HAP-1 (cell line): ENCODE measurements at regions not wholly inside any gene's neighbourhood (a gene's known extent, or its start where the extent isn't known, plus 50 kb on each side); places are given as distances from the start of the nearest gene placed in this dataset.

Source experiments
- DNase-seq, 2 experiments: peaks; one replicate each; pipeline ENCODE4 v3.0.0-alpha.2; 2016 to 2020; ENCODE audit warnings: low spot score in 2 of 2
- H3K27me3 ChIP-seq: fragments of 250-450 bp; sonication (Bioruptor Pico); 2 replicates; pipeline ENCODE4 v1.5.1; 2020; ENCODE audit warnings: low read depth, mild to moderate bottlenecking, moderate library complexity
- H3K36me3 ChIP-seq: fragments of 250-450 bp; sonication (Bioruptor Pico); replicated peaks from 2 replicates; pipeline ENCODE4 v1.5.1; 2020; ENCODE audit warnings: mild to moderate bottlenecking
- H3K4me1 ChIP-seq: fragments of 250-450 bp; sonication (Bioruptor Pico); 2 replicates; pipeline ENCODE4 v1.5.1; 2020; ENCODE audit warnings: mild to moderate bottlenecking
- H3K4me3 ChIP-seq: fragments of 250-450 bp; sonication (Bioruptor Pico); 2 replicates; pipeline ENCODE4 v1.5.1; 2020; ENCODE audit warnings: mild to moderate bottlenecking, moderate library complexity
- H3K9me3 ChIP-seq: fragments of 250-450 bp; sonication (Bioruptor Pico); 2 replicates; pipeline ENCODE4 v1.5.1; 2020; ENCODE audit warnings: mild to moderate bottlenecking, moderate library complexity
- in situ Hi-C: fragments of 300-500 bp; cut with MboI; formaldehyde crosslinking; loops from 3 replicates; pipeline ENCODE4 v1.14.3; 2020; ENCODE audit warnings: low sequenced_read_pairs, inconsistent platforms, mixed read lengths

DNA sequence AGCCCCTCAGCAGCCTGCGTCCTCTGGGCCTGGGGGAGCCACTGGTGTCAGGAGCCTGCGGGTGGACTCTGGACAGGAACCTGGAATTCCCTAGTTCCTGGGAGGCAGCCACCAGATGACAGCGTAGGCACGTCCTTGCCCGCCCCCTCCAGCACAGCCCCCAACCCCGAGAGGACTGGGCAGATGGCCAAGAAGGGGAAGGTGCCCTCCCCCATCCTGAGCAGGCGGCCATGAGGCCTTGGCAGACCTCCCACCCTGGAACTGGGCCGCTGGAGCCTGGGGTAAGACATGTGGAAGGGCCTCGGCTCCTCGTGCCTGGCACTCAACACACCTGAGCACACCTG is 60.4 kb upstream of the FBRSL1 start:
- H3K4me3 ChIP-seq: no peak overlapping the region
- no peaks in the 10 kb centered on the region for H3K36me3 ChIP-seq
- DNase-seq: no peak
- no peaks in the 10 kb centered on the region for H3K9me3 ChIP-seq
- in situ Hi-C loops: no loop called here
- no peaks in the 10 kb centered on the region for H3K4me1 ChIP-seq
- peaks cover 4% of the 10 kb centered on the region for H3K27me3 ChIP-seq

DNA sequence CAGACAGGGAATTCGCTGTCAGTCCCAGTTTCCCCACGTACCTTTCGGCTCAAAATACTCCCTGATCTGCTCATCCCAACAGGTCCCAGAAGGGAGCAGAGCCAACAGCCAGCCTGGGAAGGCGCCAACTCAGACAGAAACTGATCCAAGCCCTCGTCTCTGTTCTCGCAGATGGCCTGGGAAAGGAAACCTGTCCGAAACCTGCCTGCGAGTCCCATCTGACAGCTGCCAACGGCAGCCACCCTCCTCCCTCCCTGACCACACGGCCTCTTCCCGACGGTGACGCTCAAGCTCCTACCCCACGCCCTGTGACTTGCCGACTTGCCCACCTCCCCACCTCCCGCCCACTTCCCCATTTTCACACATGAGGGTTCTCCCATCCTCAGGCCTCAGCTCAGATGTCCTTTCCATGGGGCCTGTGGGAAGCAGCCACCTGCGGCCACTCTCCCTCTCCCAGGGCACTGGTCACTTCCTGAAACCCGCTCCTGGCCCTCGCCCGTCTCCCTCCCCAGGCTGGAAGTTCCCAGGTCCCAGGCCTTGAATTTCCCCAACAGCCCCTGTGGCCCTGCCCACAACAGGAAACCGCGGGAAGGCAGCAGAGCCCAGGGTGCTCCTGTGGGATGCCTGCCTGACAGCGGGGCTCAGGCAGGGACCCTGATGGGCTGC is 60.9 kb upstream of the FBRSL1 start:
- in situ Hi-C loops: no loop called here
- H3K36me3 ChIP-seq: no peaks in the 10 kb centered on the region
- no peak for DNase-seq
- H3K4me3 ChIP-seq: no peak overlapping the region
- H3K4me1 ChIP-seq: no peaks in the 10 kb centered on the region
- no peaks in the 10 kb centered on the region for H3K27me3 ChIP-seq
- no peaks in the 10 kb centered on the region for H3K9me3 ChIP-seq

DNA sequence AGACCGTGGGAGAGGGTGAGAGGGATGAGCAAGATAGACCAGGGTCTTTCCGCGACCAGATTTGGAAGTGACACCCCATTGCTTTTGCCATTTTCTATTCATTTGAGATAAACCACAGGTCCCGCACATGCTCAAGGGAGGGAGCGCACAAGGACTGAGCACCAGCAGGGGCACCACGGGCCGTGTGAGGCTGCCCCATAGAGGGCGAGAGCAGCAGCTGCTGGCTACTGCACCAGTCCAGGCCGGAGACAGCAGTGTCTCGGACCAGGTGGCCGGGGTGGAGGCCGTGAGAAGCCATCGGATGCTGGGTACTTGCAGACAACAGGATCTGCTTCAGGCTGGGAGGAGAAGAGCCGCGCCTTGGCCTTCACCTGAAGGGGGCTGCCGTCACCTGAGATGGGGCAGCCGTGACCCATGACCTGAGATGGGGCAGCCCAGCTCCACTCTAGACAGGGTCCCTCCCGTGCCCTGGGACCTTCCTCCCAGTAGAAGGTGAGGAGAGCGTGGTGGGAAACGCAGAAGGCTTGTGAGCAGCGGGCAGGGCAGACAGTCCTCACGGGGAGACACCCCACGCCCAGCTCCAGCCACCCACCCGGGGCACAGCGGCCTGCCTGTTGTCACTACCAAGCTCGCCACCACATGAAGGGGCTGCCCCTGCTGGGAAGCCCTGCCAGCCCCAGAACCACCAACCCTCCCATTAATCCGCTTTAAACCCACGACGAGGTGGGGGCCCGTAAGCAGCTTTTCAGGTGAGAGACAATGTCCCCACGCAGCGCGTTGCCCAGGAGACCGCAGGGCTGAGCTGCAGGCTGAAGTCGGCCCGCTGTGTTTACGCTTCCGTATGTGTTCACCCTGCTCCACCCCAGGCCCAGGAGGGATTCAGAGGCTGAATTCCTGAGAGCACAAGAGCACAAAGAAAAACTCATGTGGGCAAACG is 61.7 kb upstream of the FBRSL1 start:
- H3K27me3 ChIP-seq: no peaks in the 10 kb centered on the region
- in situ Hi-C loops: no loop called here
- no peak for DNase-seq
- no peak overlapping the region for H3K4me3 ChIP-seq
- H3K4me1 ChIP-seq: no peaks in the 10 kb centered on the region
- H3K9me3 ChIP-seq: no peaks in the 10 kb centered on the region
- H3K36me3 ChIP-seq: no peaks in the 10 kb centered on the region

DNA sequence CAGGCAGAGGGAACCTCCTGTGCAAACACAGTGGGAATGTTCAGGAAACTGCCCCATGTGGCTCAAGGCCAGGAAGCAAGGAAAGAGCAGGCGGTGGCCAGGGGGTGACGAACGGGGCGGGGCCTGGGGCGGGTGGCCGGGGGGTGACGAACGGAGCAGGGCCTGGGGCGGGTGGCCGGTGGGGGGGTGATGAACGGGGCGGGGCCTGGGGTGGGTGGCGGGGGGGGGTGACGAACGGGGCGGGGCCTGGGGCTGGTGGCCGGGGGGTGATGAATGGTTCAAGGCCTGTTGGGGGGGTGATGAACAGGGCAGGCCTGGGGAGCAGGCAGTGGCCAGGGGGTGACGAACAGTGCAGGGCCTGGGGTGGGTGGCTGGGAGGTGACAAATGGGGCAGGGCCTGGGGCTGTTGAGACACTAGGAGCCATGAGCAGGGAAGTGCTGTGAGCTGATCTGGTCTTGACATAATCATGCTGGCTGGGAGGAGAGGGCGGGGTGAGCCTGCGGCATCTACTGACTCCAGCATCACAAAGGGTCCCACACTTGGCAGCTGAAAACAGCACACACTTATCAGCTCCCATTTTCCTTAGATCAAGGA is 62.7 kb upstream of the FBRSL1 start:
- Histone ChIP-seq H3K4me3 (no peak overlapping the region), H3K4me1 (no peaks in the 10 kb centered on the region), H3K36me3 (no peaks in the 10 kb centered on the region), H3K9me3 (no peaks in the 10 kb centered on the region), H3K27me3 (no peaks in the 10 kb centered on the region; the same call in 1 of the 2 replicates)
- no peak for DNase-seq
- in situ Hi-C loops: no loop called here

DNA sequence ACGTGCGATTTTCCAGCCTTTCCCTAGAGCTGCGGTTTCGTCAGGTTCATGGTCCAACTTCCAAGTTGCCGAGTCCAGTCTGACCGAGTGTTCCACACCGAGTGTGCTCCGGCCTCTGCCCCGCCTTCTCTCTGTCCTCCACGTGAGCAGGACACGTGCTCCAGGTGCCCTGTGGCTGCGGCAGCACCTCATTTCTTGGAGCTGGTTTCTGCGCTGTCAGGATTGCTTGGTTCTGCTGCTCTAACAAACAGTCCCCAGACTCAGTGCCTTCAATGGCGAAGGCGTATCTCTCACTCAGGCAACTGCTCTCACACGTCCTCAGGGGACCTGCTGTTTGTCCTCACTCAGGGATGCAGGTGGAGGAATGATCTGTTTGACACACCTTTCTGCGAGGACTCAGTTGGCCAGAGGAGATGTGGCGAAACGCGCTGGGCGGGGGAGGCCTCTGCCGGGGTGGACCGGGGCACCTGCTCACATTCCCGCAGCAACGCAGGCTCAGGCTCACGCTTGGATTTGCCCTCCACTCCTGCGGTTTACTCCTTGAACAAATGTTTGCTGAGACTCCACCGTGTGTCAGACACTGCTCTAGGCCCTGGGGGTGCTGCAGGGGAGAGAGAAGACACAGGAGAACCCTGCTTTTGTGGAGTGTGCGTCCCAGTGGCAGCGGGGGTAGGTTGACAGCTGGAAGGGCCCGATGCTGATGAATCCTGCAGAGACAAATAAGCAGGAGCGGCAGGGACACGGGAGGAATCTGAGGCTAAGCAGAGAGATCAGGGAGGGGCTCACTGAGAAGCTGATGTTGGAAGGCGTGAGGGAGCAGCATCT is 63.4 kb upstream of the FBRSL1 start:
- H3K27me3 ChIP-seq: no peaks in the 10 kb centered on the region; the same call in 1 of the 2 replicates
- in situ Hi-C loops: no loop called here
- DNase-seq: no peak
- no peaks in the 10 kb centered on the region for H3K4me1 ChIP-seq
- H3K4me3 ChIP-seq: no peak overlapping the region
- no peaks in the 10 kb centered on the region for H3K36me3 ChIP-seq
- no peaks in the 10 kb centered on the region for H3K9me3 ChIP-seq

DNA sequence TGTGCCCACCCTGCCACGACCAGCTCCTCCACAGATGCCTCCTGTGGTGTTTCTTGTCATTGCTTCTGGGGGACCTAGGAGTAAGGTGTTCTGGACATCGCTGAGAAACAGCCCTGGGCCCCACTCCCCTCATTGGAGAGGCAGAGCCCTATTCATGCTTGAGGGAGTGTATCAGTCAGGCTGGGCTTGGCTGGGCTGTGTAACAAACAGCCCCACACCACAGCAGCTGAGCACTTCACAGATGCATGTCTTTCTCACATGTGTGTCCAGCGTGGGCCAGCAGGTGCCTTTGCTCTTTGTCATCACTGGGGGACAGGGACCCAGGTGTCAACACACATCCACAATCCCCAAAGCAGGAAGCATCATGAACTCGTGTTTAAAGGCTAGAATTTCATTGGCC is 65.1 kb upstream of the FBRSL1 start:
- DNase-seq: no peak
- Histone ChIP-seq H3K4me3 (no peak overlapping the region), H3K27me3 (no peaks in the 10 kb centered on the region; the same call in 1 of the 2 replicates), H3K4me1 (no peaks in the 10 kb centered on the region), H3K9me3 (no peaks in the 10 kb centered on the region), H3K36me3 (no peaks in the 10 kb centered on the region)
- in situ Hi-C loops: no loop called here

DNA sequence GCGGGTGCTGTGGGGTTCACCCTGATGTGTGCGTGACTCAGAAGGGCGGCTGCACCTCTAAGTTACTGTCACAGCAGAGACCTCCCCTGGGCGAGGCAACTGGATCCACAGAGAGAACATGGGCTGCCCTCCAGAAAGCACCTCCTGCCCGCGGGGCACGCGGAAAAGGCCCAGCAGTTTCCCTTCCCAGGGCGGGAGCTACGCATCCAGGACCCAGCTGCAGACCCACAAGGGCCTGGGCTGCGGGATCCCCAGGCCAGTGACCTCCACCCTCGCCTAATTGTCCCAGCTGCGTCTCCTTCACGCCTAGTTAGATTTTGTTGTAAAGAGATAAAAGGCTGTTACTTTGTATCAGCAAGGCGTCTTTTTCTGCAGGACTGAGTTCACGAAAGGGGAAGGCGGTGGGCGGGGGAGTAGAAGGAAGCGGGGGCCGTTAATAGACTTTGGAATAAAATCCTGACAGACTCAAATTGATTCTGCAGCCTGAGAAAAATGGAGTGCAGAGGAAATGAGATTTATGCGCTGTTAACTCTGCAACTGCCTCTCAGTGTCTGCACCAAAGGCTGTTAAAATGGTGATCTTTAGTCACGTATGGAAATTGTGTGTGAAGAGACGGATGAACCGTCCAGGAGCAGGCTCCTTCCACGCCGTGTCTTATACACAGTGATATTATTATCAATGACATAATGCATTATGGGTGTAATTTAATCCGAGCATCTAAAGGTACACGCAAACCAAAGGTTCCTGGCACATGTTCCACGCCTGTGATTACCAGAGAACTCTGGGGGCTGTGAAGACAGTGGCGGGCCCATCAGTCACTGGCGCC is 65.9 kb upstream of the FBRSL1 start:
- Histone ChIP-seq H3K36me3 (no peaks in the 10 kb centered on the region), H3K4me3 (no peak overlapping the region), H3K27me3 (peaks cover under 1% of the 10 kb centered on the region), H3K9me3 (no peaks in the 10 kb centered on the region), H3K4me1 (no peaks in the 10 kb centered on the region)
- DNase-seq: no peak
- in situ Hi-C loops: no loop called here

DNA sequence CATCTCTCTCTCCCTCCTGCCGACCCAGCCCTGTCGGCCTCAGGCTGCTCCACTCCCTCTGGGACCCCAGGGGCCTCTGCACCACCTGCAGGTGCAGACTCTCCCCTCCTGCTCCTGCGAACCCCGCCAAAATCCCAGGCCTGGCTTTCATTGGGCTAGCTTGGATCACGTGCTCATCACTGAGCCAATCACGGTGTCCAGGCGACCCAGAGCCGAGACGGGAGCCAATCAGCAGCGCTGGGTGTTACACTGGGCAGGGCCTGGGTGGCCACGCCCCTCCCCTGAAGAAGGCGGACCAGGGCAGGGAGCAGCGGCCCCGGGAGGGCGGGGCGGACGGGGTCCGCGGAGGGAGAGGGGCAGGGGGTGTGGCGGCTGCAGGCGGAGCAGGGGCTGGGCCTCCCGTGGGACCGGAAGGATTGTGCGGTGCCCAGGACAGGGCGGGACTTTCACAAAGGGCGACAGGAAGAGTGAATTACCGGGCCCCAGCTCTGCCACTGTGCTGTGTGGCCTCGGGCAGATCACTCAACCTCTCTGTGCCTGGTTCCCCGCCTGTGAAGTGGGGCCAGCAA is 66.6 kb upstream of the FBRSL1 start:
- Histone ChIP-seq H3K9me3 (no peaks in the 10 kb centered on the region), H3K27me3 (peaks cover 5% of the 10 kb centered on the region), H3K4me3 (no peak overlapping the region), H3K4me1 (no peaks in the 10 kb centered on the region), H3K36me3 (no peaks in the 10 kb centered on the region)
- in situ Hi-C loops: no loop called here
- peak in 1 of 2 experiments; percentile 55 for DNase-seq

DNA sequence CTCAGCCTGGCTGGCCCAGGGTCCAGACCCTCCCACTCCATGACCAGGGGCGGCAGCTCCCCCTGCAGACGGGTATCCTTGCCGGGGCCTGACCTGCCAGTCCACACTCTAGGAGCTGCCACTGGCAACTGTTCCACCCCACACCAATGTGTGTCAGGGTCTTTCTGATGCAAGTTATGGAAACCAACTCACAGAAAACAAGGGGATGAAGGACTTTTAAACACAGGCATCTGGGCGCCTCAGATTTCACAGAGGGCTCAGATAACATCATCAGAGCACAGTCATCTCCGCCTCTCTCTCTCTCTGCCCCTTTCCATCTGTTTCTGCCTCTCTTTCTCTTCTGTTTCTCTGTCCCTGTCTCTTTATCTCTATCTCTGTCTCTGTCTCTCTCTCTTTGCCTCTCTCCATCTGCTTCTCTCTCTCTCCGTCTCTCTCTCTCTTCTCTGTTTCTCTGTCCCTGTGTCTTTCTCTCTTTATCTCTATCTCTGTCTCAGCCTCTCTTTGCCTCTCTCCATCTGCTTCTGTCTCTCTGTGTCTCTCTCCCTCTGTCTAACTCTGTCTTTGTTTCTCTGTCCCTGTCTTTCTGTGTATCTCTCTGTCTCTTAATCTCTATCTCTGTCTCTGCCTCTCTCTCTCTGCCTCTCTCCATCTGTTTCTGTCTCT is 67.4 kb upstream of the FBRSL1 start:
- Histone ChIP-seq H3K4me3 (no peak overlapping the region), H3K9me3 (no peaks in the 10 kb centered on the region), H3K27me3 (peaks cover 5% of the 10 kb centered on the region), H3K36me3 (no peaks in the 10 kb centered on the region), H3K4me1 (no peaks in the 10 kb centered on the region)
- in situ Hi-C loops: no loop called here
- no peak for DNase-seq

DNA sequence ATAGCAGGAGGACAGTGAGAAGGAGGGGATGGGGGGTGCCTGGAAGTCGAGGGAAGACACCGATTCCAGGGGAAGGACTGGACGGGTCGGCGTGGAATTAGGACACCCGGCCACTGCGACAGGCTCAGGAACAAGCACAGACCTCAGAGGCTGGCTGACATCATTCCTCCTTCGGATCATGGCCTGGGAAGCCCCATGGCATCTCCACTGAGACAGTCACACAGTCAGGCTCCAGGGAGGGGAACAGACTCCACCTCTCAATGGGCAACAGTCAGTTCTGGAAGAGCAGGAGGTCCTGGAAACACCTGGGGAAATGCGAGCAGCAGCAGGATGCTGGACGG is 67.9 kb upstream of the FBRSL1 start:
- H3K9me3 ChIP-seq: no peaks in the 10 kb centered on the region
- H3K4me3 ChIP-seq: no peak overlapping the region
- in situ Hi-C loops: no loop called here
- no peaks in the 10 kb centered on the region for H3K36me3 ChIP-seq
- H3K27me3 ChIP-seq: peaks cover 5% of the 10 kb centered on the region
- no peak for DNase-seq
- no peaks in the 10 kb centered on the region for H3K4me1 ChIP-seq

DNA sequence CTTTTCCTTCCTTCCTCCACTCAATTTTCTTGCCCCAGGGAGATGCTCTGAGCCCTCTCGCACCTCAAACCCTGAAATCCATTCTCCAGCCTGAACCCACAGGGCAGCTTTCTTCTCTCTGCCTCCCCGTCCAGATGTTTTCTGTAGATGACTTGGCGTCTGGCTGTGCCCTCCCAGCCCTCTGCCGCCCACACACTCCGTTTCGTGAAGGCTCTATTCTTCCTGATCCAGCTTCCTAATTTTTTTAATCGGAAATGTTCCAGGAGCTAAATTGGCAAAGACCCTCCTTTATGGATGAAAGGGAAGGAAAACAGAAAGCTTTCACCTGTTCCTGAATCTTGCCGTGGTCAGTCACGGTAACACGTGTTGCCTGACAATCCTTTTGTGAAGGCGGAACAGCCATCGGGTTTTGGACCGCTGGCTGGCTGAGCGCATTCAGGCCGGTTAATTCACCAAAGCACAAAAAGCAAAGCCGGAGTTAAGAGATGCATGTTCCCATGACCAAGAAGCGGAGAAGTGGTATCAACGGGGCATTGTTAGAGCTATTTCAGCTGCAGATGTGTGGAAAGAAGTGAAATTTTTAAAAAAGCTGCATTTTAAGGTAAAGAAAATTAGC is 70.2 kb upstream of the FBRSL1 start:
- in situ Hi-C loops: loop anchor here (5.0 to 10.0 kb wide), 3 partner anchors 105 to 267 kb away; no protein-coding TSS in a partner anchor
- Histone ChIP-seq H3K36me3 (no peaks in the 10 kb centered on the region), H3K27me3 (peaks cover 5% of the 10 kb centered on the region), H3K4me1 (no peaks in the 10 kb centered on the region), H3K9me3 (no peaks in the 10 kb centered on the region), H3K4me3 (no peak overlapping the region)
- no peak for DNase-seq

DNA sequence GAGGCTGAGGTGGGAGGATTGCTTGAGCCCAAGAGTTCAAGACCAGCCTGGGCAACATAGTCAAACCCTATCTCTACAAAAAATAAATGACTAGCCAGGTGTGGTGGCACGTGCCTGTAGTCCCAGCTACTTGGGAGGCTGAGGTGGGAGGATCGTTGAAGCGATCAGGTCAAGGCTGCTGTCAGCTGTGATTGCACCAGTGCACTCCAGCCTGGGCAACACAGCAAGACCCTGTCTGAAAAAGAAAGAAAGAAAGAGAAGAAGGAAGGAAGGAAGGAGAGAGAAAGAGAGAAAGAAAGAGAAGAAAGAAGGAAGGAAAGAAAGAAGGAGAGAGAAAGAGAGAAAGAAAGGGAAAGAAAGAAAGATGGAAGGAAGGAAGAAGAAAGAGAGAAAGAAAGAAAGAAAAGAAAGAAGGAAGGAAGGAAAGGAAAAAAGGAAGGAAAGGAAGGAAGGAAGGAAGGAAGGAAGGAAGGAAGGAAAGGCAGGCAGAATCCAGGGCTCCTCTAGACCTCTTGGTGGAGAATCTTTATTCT is 71.5 kb upstream of the FBRSL1 start:
- no peaks in the 10 kb centered on the region for H3K9me3 ChIP-seq
- H3K27me3 ChIP-seq: peaks cover 5% of the 10 kb centered on the region
- DNase-seq: no peak
- in situ Hi-C loops: loop anchor here (5.0 to 10.0 kb wide), 3 partner anchors 106 to 266 kb away; no protein-coding TSS in a partner anchor
- H3K4me3 ChIP-seq: no peak overlapping the region
- no peaks in the 10 kb centered on the region for H3K36me3 ChIP-seq
- no peaks in the 10 kb centered on the region for H3K4me1 ChIP-seq
